H1 (cell line): ENCODE measurements at regions not wholly inside any gene's neighbourhood (a gene's known extent, or its start where the extent isn't known, plus 50 kb on each side); places are given as distances from the start of the nearest gene placed in this dataset.

ENCODE experiments used
- CTCF ChIA-PET: fragments of 300-600 bp; sonication (Branson Sonifier 250); formaldehyde crosslinking; loops from one replicate; lab custom pipeline; 2021; ENCODE audit not compliant: partially characterized antibody; lab: Charles Lee
- POLR2A ChIA-PET: fragments of 300-600 bp; sonication (Branson Sonifier 250); formaldehyde crosslinking; loops from one replicate; lab custom pipeline; 2021; ENCODE audit warnings: inconsistent platforms; ENCODE audit not compliant: partially characterized antibody; lab: Charles Lee
- DNase-seq, 2 experiments: peaks; one replicate each; pipeline versions ENCODE4 v3.0.0 to v3.0.0-alpha.2; 2010 to 2022; ENCODE audit warnings: low spot score in 2 of 2, low read depth in 1 of 2, mixed read lengths in 1 of 2
- FAIRE-seq: peaks from 2 replicates; lab custom pipeline; 2011; peaks lifted over from hg19 to GRCh38; lab: Jason Lieb, UNC
- H2AFZ ChIP-seq: 2 replicates; pipeline ENCODE4 v1.8.1; 2012; ENCODE audit warnings: low read length, inconsistent platforms
- H2AK5ac ChIP-seq: 2 replicates; pipeline ENCODE4 v1.6.1; 2013; ENCODE audit warnings: low read depth, low read length
- H2BK120ac ChIP-seq: replicated peaks from 2 replicates; pipeline ENCODE3; 2013; ENCODE audit warnings: low read depth, low read length, inconsistent platforms
- H2BK12ac ChIP-seq: 2 replicates; pipeline ENCODE4 v1.6.1; 2013; ENCODE audit warnings: low read depth, low read length
- H2BK15ac ChIP-seq: 2 replicates; pipeline ENCODE4 v1.6.1; 2013; ENCODE audit warnings: low read length
- H2BK20ac ChIP-seq: 2 replicates; pipeline ENCODE4 v1.6.1; 2013; ENCODE audit warnings: low read length
- H2BK5ac ChIP-seq: 2 replicates; pipeline ENCODE4 v1.6.1; 2013; ENCODE audit warnings: low read depth, low read length
- H3K14ac ChIP-seq: 2 replicates; pipeline ENCODE4 v1.6.1; 2013; ENCODE audit warnings: inconsistent platforms; ENCODE audit not compliant: insufficient read length
- H3K18ac ChIP-seq: 2 replicates; pipeline ENCODE4 v1.6.1; 2013; ENCODE audit warnings: low read length; ENCODE audit errors: extremely low read depth
- H3K23ac ChIP-seq: 2 replicates; pipeline ENCODE4 v1.6.1; 2013; ENCODE audit warnings: inconsistent platforms; ENCODE audit not compliant: insufficient read length
- H3K23me2 ChIP-seq: 2 replicates; pipeline ENCODE4 v1.6.1; 2013; ENCODE audit warnings: low read depth, low read length
- H3K27ac ChIP-seq: 2 replicates; pipeline ENCODE4 v1.6.1; 2011; ENCODE audit warnings: low read depth, low read length, inconsistent platforms
- H3K27me3 ChIP-seq, 4 experiments: replicated peaks in 1 of 4; 1 replicate in 1 of 4; 2 replicates in 3 of 4; pipeline versions ENCODE4 v1.6.1 to v1.8.1; 2011 to 2013; ENCODE audit warnings: low read length in 3 of 4, mild to moderate bottlenecking in 3 of 4, inconsistent platforms in 2 of 4, mixed read lengths in 2 of 4, moderate library complexity in 1 of 4; ENCODE audit not compliant: control insufficient read depth in 3 of 4, insufficient read depth in 3 of 4; ENCODE audit errors: extremely low read depth in 1 of 4
- H3K36me3 ChIP-seq, 4 experiments: 2 replicates each; pipeline versions ENCODE4 v1.6.1 to v1.8.1; 2011 to 2013; ENCODE audit warnings: mild to moderate bottlenecking in 4 of 4, low read length in 3 of 4, moderate library complexity in 2 of 4, control low read depth in 1 of 4, inconsistent platforms in 1 of 4; ENCODE audit not compliant: insufficient read depth in 4 of 4, control insufficient read depth in 2 of 4
- H3K4ac ChIP-seq: replicated peaks from 2 replicates; pipeline ENCODE3; 2013; ENCODE audit warnings: low read length, low read depth, mixed read lengths, inconsistent platforms; ENCODE audit not compliant: insufficient read length
- H3K4me1 ChIP-seq, 4 experiments: replicated peaks in 1 of 4; 1 replicate in 1 of 4; 2 replicates in 3 of 4; pipeline versions ENCODE4 v1.6.1 to v1.8.1; 2011 to 2013; ENCODE audit warnings: low read length in 3 of 4, inconsistent platforms in 2 of 4, mixed read lengths in 1 of 4; ENCODE audit not compliant: insufficient read depth in 4 of 4, control insufficient read depth in 3 of 4
- H3K4me2 ChIP-seq, 2 experiments: 2 replicates each; pipeline versions ENCODE4 v1.6.1 to v1.8.1; 2011 to 2013; ENCODE audit warnings: low read depth in 2 of 2, low read length in 2 of 2, control low read depth in 1 of 2, inconsistent platforms in 1 of 2, mild to moderate bottlenecking in 1 of 2; ENCODE audit not compliant: insufficient read depth in 1 of 2
- H3K4me3 ChIP-seq, 4 experiments: fragments of 200-600, 300-600 bp in 1 of 4; sonication (generic), shearing (Covaris generic), sonication (Bioruptor Twin) in 1 of 4; 2 replicates each; pipeline versions ENCODE4 v1.5.1 to v1.8.1; 2011 to 2016; ENCODE audit warnings: low read length in 4 of 4, low read depth in 3 of 4, control low read depth in 2 of 4, inconsistent platforms in 2 of 4, mild to moderate bottlenecking in 2 of 4, mixed read lengths in 1 of 4, moderate library complexity in 1 of 4; ENCODE audit not compliant: insufficient read depth in 2 of 4; ENCODE audit errors: extremely low read depth in 1 of 4
- H3K56ac ChIP-seq: replicated peaks from 2 replicates; pipeline ENCODE3; 2013; ENCODE audit warnings: low read depth, mild to moderate bottlenecking, mixed read lengths, low read length, inconsistent platforms; ENCODE audit not compliant: insufficient read length
- H3K79me1 ChIP-seq: 2 replicates; pipeline ENCODE4 v1.6.1; 2013; ENCODE audit warnings: low read depth, low read length, control low read depth
- H3K79me2 ChIP-seq, 2 experiments: 2 replicates each; pipeline versions ENCODE4 v1.6.1 to v1.8.1; 2012 to 2013; ENCODE audit warnings: low read length in 2 of 2, mild to moderate bottlenecking in 2 of 2, inconsistent platforms in 1 of 2; ENCODE audit not compliant: insufficient read depth in 2 of 2, control insufficient read depth in 1 of 2
- H3K9ac ChIP-seq, 4 experiments: replicated peaks in 1 of 4; 1 replicate in 1 of 4; 2 replicates in 3 of 4; pipeline versions ENCODE4 v1.6.1 to v1.8.1; 2011 to 2013; ENCODE audit warnings: low read depth in 3 of 4, low read length in 3 of 4, control low read depth in 2 of 4, mild to moderate bottlenecking in 2 of 4, moderate library complexity in 2 of 4, inconsistent platforms in 1 of 4; ENCODE audit errors: extremely low read depth in 1 of 4
- H3K9me3 ChIP-seq, 2 experiments: 2 replicates each; pipeline versions ENCODE4 v1.6.1 to v1.8.1; 2012 to 2013; ENCODE audit warnings: mild to moderate bottlenecking in 2 of 2, moderate library complexity in 2 of 2, control low read depth in 1 of 2, inconsistent platforms in 1 of 2, low read depth in 1 of 2, low read length in 1 of 2, mixed read lengths in 1 of 2; ENCODE audit not compliant: insufficient read depth in 2 of 2
- H4K20me1 ChIP-seq, 2 experiments: replicated peaks in 1 of 2; 2 replicates each; pipeline versions ENCODE3 to v1.8.1; 2011 to 2013; ENCODE audit warnings: inconsistent platforms in 2 of 2, low read length in 2 of 2, mild to moderate bottlenecking in 1 of 2; ENCODE audit not compliant: insufficient read depth in 2 of 2, control insufficient read depth in 1 of 2
- H4K5ac ChIP-seq: 2 replicates; pipeline ENCODE4 v1.6.1; 2013; ENCODE audit warnings: low read length, low read depth, mixed read lengths, inconsistent platforms; ENCODE audit not compliant: insufficient read length
- H4K8ac ChIP-seq: 2 replicates; pipeline ENCODE4 v1.8.0; 2013; ENCODE audit warnings: mild to moderate bottlenecking, moderate library complexity, low read length, inconsistent platforms; ENCODE audit not compliant: insufficient read depth; ENCODE audit errors: extremely low read depth
- H4K91ac ChIP-seq: replicated peaks from 2 replicates; pipeline ENCODE3; 2013; ENCODE audit warnings: low read length, mixed read lengths, inconsistent platforms; ENCODE audit not compliant: insufficient read length
- BCL11A ChIP-seq, 2 experiments: IDR thresholded peaks; one replicate each; pipeline ENCODE4 v1.6.1; 2011; ENCODE audit warnings: low read depth in 2 of 2, low read length in 2 of 2, mild to moderate bottlenecking in 2 of 2
- CBX5 ChIP-seq: fragments of 300-800, 300-1000 bp; sonication (generic); IDR thresholded peaks from 2 replicates; pipeline ENCODE4 v1.7.1; 2016; ENCODE audit warnings: antibody characterized with exemption, low read length, low read depth
- GTF2F1 ChIP-seq: IDR thresholded peaks from 2 replicates; pipeline ENCODE4 v1.6.1; 2012; ENCODE audit warnings: low read depth, low read length, improper control_type of control experiment, borderline replicate concordance
- HDAC2 ChIP-seq, 2 experiments: fragments of 300-600 bp in 1 of 2; sonication (generic) in 1 of 2; IDR thresholded peaks; 2 replicates each; pipeline ENCODE4 v1.6.1; 2011 to 2012; ENCODE audit warnings: low read depth in 2 of 2, low read length in 2 of 2, mild to moderate bottlenecking in 2 of 2, moderate library complexity in 2 of 2, borderline replicate concordance in 1 of 2, inconsistent platforms in 1 of 2
- KDM5A ChIP-seq: fragments of 200-600 bp; IDR thresholded peaks from 2 replicates; pipeline ENCODE4 v1.7.1; 2012; ENCODE audit warnings: mild to moderate bottlenecking, low read length, inconsistent platforms, mixed read lengths
- MAX ChIP-seq: IDR thresholded peaks from 2 replicates; pipeline ENCODE4 v1.6.1; 2012; ENCODE audit warnings: inconsistent platforms
- PHF8 ChIP-seq: fragments of 200-600 bp; sonication (generic); conservative IDR thresholded peaks from 2 replicates; pipeline ENCODE4 v1.7.1; 2012; ENCODE audit warnings: low read depth, mild to moderate bottlenecking, inconsistent platforms, low read length, moderate library complexity
- RBBP5 ChIP-seq: IDR thresholded peaks from 2 replicates; pipeline ENCODE4 v1.7.1; 2012; ENCODE audit warnings: low read depth, mild to moderate bottlenecking, inconsistent platforms, low read length, moderate library complexity, borderline replicate concordance
- RFX5 ChIP-seq: IDR thresholded peaks from 2 replicates; pipeline ENCODE4 v1.6.1; 2011; ENCODE audit warnings: low read depth, low read length, improper control_type of control experiment, borderline replicate concordance
- TF ChIP-seq, protein P1 (sequence below), 3 experiments: IDR thresholded peaks; 1 replicate in 2 of 3; 2 replicates in 1 of 3; pipeline versions ENCODE4 v1.5.1 to v1.6.1; 2011; ENCODE audit warnings: low read length in 3 of 3, mild to moderate bottlenecking in 3 of 3, inconsistent platforms in 2 of 3, low read depth in 1 of 3, moderate library complexity in 1 of 3; ENCODE audit not compliant: insufficient read depth in 1 of 3; ENCODE audit errors: control extremely low read depth in 1 of 3

- Histone ChIP-seq H4K5ac (no peak overlapping the region), H2BK20ac (no peak overlapping the region), H3K27me3 (no peaks in the 10 kb centered on the region), H3K56ac (no peak overlapping the region), H2AK5ac (no peak overlapping the region), H3K36me3 (no peaks in the 10 kb centered on the region), H4K91ac (no peak overlapping the region), H2BK15ac (no peak overlapping the region), H3K23me2 (no peaks in the 10 kb centered on the region), H3K79me2 (no peaks in the 10 kb centered on the region), H3K23ac (no peak overlapping the region), H3K14ac (no peak overlapping the region), H3K4me3 (no peak overlapping the region), H3K79me1 (no peaks in the 10 kb centered on the region), H3K4me2 (no peak overlapping the region), H4K20me1 (no peaks in the 10 kb centered on the region), H3K4ac (no peak overlapping the region), H4K8ac (no peak overlapping the region), H2BK120ac (no peak overlapping the region), H2BK5ac (no peak overlapping the region), H3K9ac (no peak overlapping the region), H3K27ac (no peak overlapping the region), H2BK12ac (no peak overlapping the region), H3K9me3 (no peaks in the 10 kb centered on the region), H3K4me1 (no peaks in the 10 kb centered on the region), H2AFZ (no peak overlapping the region), H3K18ac (no peak overlapping the region)
- no peak for DNase-seq
- ChIA-PET POLR2A (no interaction called here), CTCF (no interaction called here)
- no peak for FAIRE-seq
- TF ChIP-seq BCL11A (IDR thresholded peaks at IDR 0.05; ENCODE audit: low read depth in 2 of 2, low read length in 2 of 2) (no peak), PHF8 (no peak), HDAC2 (IDR thresholded peaks at IDR 0.05; ENCODE audit: borderline replicate concordance in 1 of 2, low read depth in 2 of 2, low read length in 2 of 2) (no peak), RBBP5 (no peak), KDM5A (no peak), CBX5 (no peak), GTF2F1 (no peak), RFX5 (no peak), MAX (no peak)
- TF ChIP-seq, protein P1, sequence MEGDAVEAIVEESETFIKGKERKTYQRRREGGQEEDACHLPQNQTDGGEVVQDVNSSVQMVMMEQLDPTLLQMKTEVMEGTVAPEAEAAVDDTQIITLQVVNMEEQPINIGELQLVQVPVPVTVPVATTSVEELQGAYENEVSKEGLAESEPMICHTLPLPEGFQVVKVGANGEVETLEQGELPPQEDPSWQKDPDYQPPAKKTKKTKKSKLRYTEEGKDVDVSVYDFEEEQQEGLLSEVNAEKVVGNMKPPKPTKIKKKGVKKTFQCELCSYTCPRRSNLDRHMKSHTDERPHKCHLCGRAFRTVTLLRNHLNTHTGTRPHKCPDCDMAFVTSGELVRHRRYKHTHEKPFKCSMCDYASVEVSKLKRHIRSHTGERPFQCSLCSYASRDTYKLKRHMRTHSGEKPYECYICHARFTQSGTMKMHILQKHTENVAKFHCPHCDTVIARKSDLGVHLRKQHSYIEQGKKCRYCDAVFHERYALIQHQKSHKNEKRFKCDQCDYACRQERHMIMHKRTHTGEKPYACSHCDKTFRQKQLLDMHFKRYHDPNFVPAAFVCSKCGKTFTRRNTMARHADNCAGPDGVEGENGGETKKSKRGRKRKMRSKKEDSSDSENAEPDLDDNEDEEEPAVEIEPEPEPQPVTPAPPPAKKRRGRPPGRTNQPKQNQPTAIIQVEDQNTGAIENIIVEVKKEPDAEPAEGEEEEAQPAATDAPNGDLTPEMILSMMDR (IDR thresholded peaks at IDR 0.05; ENCODE audit: control extremely low read depth in 1 of 3, insufficient read depth in 1 of 3, low read depth in 1 of 3, low read length in 3 of 3) = no peak
Observed at GRCh38 chr10:56973766-56974165, 612.7 kb upstream of the ZWINT start.
